ENCODE measurements at regions not wholly inside any gene's neighbourhood (a gene's known extent, or its start where the extent isn't known, plus 50 kb on each side); places are given as distances from the start of the nearest gene placed in this dataset.

- TF ChIP-seq CTCF (IDR thresholded peaks at IDR 0.05; ENCODE audit: insufficient read depth, low read depth, low read length) = no peak
- no peak for TF ChIP-seq EZH2 (IDR thresholded peaks at IDR 0.05; ENCODE audit: insufficient read depth, low read length)
These were observed 110.8 kb downstream of the ERMARD start for GRCh38 chr6:169862043-169862891.

Data from astrocyte (in vitro differentiated cells and primary cell).